ENCODE measurements at regions not wholly inside any gene's neighbourhood (a gene's known extent, or its start where the extent isn't known, plus 50 kb on each side); places are given as distances from the start of the nearest gene placed in this dataset.

DNA sequence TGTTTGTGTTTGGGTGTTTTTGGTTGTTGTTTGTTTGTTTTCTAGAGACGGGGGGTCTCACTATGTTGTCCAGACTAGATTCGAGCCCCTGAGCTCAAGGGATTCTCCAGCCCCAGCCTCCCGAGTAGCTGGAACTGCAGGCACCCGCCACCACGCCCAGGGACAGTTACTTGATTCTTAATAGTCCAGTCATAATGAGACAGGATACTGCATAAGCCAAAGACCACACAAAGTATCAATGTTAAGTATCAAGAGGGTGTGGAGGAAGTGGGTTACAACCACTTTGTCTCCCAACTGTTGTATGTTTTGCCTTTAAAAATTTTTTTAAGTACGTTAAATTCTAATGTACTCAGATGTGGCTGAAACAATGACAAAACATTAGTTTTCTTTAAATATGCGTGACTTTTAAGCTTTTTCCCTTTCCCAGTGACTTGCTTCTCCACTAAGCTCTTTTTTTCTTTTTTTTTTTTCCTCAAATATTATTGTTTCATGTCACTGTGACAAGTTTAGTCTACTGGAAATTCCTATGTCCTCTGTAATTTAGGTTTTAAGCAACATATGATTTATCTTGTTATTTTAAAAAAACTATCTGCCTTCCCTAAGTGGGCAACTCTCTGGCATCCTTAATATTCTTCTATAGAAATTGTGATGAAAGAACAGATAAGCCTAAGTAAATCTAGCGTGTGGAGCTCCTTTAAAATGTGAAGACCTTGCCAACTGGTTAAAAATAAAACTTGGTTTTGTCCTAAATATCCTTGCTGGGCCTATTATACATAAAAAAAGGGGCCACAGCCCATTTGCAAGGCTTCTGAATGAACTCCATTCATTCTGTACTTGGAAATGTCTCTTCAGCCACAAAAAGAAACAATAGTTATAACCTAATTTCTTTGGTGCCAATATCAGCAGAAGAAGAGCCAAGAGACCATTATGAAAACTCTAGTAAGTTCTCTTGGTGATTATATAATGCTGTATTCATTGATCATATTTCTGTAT, 56.2 kb upstream of the DPH5 start:
- peak; percentile 52 for DNase-seq (ENCODE audit: low spot score)

DNA sequence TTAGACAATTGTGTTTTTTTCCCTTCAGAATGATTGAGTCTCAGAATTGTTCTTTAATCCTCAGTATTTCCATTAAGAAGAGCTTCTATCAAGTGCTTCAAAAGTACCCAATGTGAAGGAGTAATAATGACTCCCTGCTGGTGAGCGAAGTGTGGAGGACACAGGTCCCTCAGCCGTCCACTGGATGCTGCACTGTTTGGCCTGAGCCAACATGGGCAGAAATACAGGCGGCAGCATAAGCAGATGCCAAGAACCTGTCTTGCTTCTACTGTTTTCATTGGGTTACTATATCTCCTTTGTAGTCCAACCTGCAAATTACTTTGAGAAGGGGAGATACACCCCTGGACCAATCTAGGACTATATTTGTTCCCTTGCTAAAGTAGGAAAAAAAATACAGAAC, 55.3 kb upstream of the DPH5 start:
- DNase-seq (ENCODE audit: low spot score), result no peak

DNA sequence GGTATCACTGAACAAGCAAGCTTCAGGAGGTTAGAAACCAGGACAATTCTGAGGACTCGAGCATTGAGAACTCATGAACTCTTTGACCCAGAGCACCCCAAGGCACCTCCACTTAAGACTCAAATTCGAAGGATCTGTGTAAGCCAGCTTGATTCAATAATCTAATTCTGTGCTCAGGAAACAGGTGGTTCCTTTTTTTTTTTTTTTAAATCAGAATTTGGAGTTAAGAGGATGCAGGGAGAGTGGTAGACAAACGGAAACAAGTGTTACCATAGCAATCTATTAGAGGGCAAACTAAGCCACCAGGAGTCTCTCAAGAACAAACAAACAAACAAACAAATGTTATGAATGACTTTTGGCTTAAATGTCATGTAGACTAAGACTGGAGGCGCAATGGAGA, 53.8 kb upstream of the DPH5 start:
- no peak for DNase-seq (ENCODE audit: low spot score)

DNA sequence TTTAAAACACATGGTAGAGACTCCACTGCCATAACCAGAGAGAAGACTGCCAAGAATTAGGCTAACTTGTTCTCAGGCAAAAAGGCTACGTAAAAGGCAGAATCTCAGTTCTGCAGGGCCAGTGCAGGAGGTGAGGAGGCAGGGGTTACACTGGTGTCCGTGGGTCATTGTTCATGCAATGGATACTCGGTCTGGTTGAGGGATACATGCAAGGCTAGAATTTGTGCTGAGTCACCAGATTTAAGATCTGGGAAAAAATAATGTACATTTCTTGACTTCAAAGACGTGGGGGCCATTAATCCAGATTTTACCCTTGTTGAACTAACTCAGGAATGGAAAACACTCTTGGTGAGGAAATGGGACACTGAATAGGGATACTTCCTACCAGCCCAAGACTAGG, 52.3 kb upstream of the DPH5 start:
- DNase-seq (ENCODE audit: low spot score), result no peak

DNA sequence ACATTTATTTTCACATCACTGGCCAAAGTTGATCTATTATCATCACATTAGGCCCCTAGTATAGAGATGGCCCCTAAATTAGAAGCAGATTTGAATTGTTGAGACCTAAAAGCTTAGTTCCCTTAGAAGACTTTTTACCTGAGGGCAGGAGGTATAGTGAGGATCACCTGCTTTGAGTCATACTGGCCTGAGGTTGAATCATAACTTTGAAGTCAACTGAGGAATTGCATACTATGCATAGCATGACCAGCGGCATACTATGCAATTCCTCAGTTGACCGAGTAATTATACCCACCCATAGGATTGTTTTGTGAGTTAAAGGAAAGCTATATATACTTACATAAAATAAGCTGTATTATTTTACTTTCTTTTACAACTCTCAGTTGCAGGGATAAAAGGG, 50.3 kb upstream of the DPH5 start:
- DNase-seq (ENCODE audit: low spot score), result no peak
